D721Med (cell line): ENCODE measurements at regions not wholly inside any gene's neighbourhood (a gene's known extent, or its start where the extent isn't known, plus 50 kb on each side); places are given as distances from the start of the nearest gene placed in this dataset.

ENCODE experiments used
- DNase-seq: peaks from one replicate; pipeline ENCODE4 v3.0.0; 2011; ENCODE audit warnings: low spot score; ENCODE audit not compliant: insufficient read length
- FAIRE-seq: peaks from 2 replicates; lab custom pipeline; 2011; peaks lifted over from hg19 to GRCh38; lab: Jason Lieb, UNC
- CTCF ChIP-seq: IDR thresholded peaks from 2 replicates; pipeline ENCODE4 v1.5.1; 2012; ENCODE audit warnings: mild to moderate bottlenecking, control low read depth; ENCODE audit not compliant: insufficient read depth; ENCODE audit errors: missing control alignments

GRCh38 chr18:75158465-75159237 lies 50.3 kb downstream of the PTGR3 start:
- DNase-seq (no peak), FAIRE-seq (no peak)
- no peak for TF ChIP-seq CTCF

GRCh38 chr18:75157851-75158250 lies 51.1 kb downstream of the PTGR3 start:
- FAIRE-seq = no peak
- TF ChIP-seq CTCF = no peak
- DNase-seq = no peak

GRCh38 chr18:75157381-75157780 lies 51.6 kb downstream of the PTGR3 start:
- no peak for FAIRE-seq
- no peak for TF ChIP-seq CTCF
- DNase-seq = no peak

- no peak for FAIRE-seq
- no peak for DNase-seq
These were observed 52.1 kb downstream of the PTGR3 start for GRCh38 chr18:75156831-75157230.

GRCh38 chr18:75156139-75156750 lies 52.7 kb downstream of the PTGR3 start:
- TF ChIP-seq CTCF = no peak
- no peak for DNase-seq
- no peak for FAIRE-seq

More at GRCh38 chr18:75156831-75157230, 52.1 kb downstream of the PTGR3 start:
- no peak for TF ChIP-seq CTCF

GRCh38 chr18:75154997-75155396 lies 53.9 kb downstream of the PTGR3 start:
- no peak for TF ChIP-seq CTCF
- no peak for DNase-seq
- FAIRE-seq = no peak

GRCh38 chr18:75154259-75154658 lies 54.7 kb downstream of the PTGR3 start:
- DNase-seq (no peak), FAIRE-seq (no peak)
- TF ChIP-seq CTCF = no peak
